ENCODE measurements at regions not wholly inside any gene's neighbourhood (a gene's known extent, or its start where the extent isn't known, plus 50 kb on each side); places are given as distances from the start of the nearest gene placed in this dataset.

DNA sequence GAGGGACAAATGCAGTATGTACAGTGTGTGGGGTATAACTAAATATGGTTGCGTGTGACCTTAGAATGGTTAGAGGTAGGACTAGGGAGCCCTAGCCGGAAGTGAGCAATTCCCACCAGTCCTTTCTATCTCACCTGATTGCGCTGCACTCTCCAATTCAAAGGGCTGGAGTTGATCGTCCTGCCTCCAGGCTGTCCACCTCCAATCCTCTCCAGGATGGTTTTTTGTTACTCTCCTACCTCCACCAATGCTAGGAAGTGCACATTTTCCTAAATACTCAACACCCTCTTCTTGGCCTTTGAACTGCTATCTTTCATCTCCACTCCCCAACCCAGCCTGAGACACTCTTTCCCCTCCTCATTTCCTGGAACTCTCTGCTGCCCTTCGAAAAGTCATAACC lies 181.7 kb upstream of the ASIC2 start:
- intact Hi-C loops (cut with micrococcal nuclease) = no loop called here
- Histone ChIP-seq H3K4me1 (ENCODE audit: insufficient read depth, low read length) (no peaks in the 10 kb centered on the region), H3K4me3 (ENCODE audit: low read length in 2 of 2) (no peak overlapping the region), H3K36me3 (ENCODE audit: insufficient read depth, low read length) (no peaks in the 10 kb centered on the region), H3K9me3 (ENCODE audit: control insufficient read depth in 1 of 2, low read length in 2 of 2) (no peaks in the 10 kb centered on the region), H3K27ac (ENCODE audit: low read depth, low read length) (no peak overlapping the region), H3K27me3 (ENCODE audit: insufficient read depth, low read length) (no peaks in the 10 kb centered on the region)
- H3K4me1 Mint-ChIP-seq = no peaks in the 10 kb centered on the region
- no peak overlapping the region for H3K27ac Mint-ChIP-seq
- H3K36me3 Mint-ChIP-seq = no peaks in the 10 kb centered on the region
- no peak overlapping the region for H3K4me3 Mint-ChIP-seq
- H3K27me3 Mint-ChIP-seq = peaks cover 2 to 8% of the 10 kb centered on the region in 2 donors
- POLR2A ChIA-PET (ENCODE audit: partially characterized antibody) = no interaction called here
- CTCF ChIA-PET (ENCODE audit: partially characterized antibody) = no interaction called here
- no peak for DNase-seq
- no peaks in the 10 kb centered on the region for H3K9me3 Mint-ChIP-seq

DNA sequence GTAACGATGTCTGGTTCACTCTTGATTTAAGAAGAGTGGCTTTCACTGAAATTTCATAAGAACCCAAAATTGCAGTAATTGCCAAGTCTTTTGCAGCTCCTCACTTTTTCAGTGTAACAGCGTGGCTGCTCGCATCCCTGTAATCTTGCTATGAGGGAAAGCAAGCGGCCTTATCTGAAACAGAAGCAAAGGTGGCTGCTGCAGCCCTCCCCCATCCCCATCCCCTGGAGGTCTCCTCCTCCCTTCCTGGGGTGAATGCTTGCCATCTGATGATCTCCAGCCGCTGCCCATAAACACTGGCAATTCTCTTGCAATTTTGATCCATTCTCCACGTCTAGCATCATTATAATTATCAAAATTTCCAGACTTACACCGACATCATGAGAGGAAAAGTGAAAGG lies 182.5 kb upstream of the ASIC2 start:
- intact Hi-C loops (cut with micrococcal nuclease) = no loop called here
- Mint-ChIP-seq H3K27ac (no peak overlapping the region), H3K4me1 (no peaks in the 10 kb centered on the region), H3K4me3 (no peak overlapping the region), H3K9me3 (no peaks in the 10 kb centered on the region), H3K36me3 (no peaks in the 10 kb centered on the region), H3K27me3 (peaks cover 2 to 8% of the 10 kb centered on the region in 2 donors)
- H3K27me3 ChIP-seq (ENCODE audit: insufficient read depth, low read length) = no peaks in the 10 kb centered on the region
- no peaks in the 10 kb centered on the region for H3K36me3 ChIP-seq (ENCODE audit: insufficient read depth, low read length)
- no peak for DNase-seq
- CTCF ChIA-PET (ENCODE audit: partially characterized antibody) = no interaction called here
- POLR2A ChIA-PET (ENCODE audit: partially characterized antibody) = no interaction called here
- H3K9me3 ChIP-seq (ENCODE audit: control insufficient read depth in 1 of 2, low read length in 2 of 2) = no peaks in the 10 kb centered on the region
- H3K4me3 ChIP-seq (ENCODE audit: low read length in 2 of 2) = no peak overlapping the region
- no peaks in the 10 kb centered on the region for H3K4me1 ChIP-seq (ENCODE audit: insufficient read depth, low read length)
- H3K27ac ChIP-seq (ENCODE audit: low read depth, low read length) = no peak overlapping the region

- H3K36me3 ChIP-seq (ENCODE audit: insufficient read depth, low read length) = no peaks in the 10 kb centered on the region
- no peak overlapping the region for H3K27ac ChIP-seq (ENCODE audit: low read depth, low read length)
- H3K4me1 Mint-ChIP-seq = no peaks in the 10 kb centered on the region
- H3K27me3 Mint-ChIP-seq = peaks cover 0 to 2% of the 10 kb centered on the region in 2 donors
- H3K9me3 ChIP-seq (ENCODE audit: control insufficient read depth in 1 of 2, low read length in 2 of 2) = no peaks in the 10 kb centered on the region
- no peaks in the 10 kb centered on the region for H3K36me3 Mint-ChIP-seq
- no peaks in the 10 kb centered on the region for H3K4me1 ChIP-seq (ENCODE audit: insufficient read depth, low read length)
- no peak for DNase-seq
- intact Hi-C loops (cut with micrococcal nuclease) = no loop called here
- ChIA-PET POLR2A (ENCODE audit: partially characterized antibody) (no interaction called here), CTCF (ENCODE audit: partially characterized antibody) (no interaction called here)
- H3K27ac Mint-ChIP-seq = no peak overlapping the region
- no peak overlapping the region for H3K4me3 ChIP-seq (ENCODE audit: low read length in 2 of 2)
- no peaks in the 10 kb centered on the region for H3K9me3 Mint-ChIP-seq
- no peaks in the 10 kb centered on the region for H3K27me3 ChIP-seq (ENCODE audit: insufficient read depth, low read length)
- H3K4me3 Mint-ChIP-seq = no peak overlapping the region
Measured at GRCh38 chr17:33481652-33482051, 188.6 kb upstream of the ASIC2 start.

- intact Hi-C loops (cut with micrococcal nuclease) = no loop called here
- ChIA-PET CTCF (ENCODE audit: partially characterized antibody) (no interaction called here), POLR2A (ENCODE audit: partially characterized antibody) (no interaction called here)
- H3K27me3 ChIP-seq (ENCODE audit: insufficient read depth, low read length) = no peaks in the 10 kb centered on the region
- no peak overlapping the region for H3K4me3 ChIP-seq (ENCODE audit: low read length in 2 of 2)
- no peak overlapping the region for H3K27ac ChIP-seq (ENCODE audit: low read depth, low read length)
- Mint-ChIP-seq H3K27ac (no peak overlapping the region), H3K4me1 (no peaks in the 10 kb centered on the region), H3K27me3 (no peaks in the 10 kb centered on the region), H3K9me3 (no peaks in the 10 kb centered on the region), H3K4me3 (no peak overlapping the region), H3K36me3 (no peaks in the 10 kb centered on the region)
- no peaks in the 10 kb centered on the region for H3K36me3 ChIP-seq (ENCODE audit: insufficient read depth, low read length)
- no peaks in the 10 kb centered on the region for H3K9me3 ChIP-seq (ENCODE audit: control insufficient read depth in 1 of 2, low read length in 2 of 2)
- no peaks in the 10 kb centered on the region for H3K4me1 ChIP-seq (ENCODE audit: insufficient read depth, low read length)
- no peak for DNase-seq
Measured at GRCh38 chr17:33482636-33483035, 189.5 kb upstream of the ASIC2 start.

- H3K27me3 ChIP-seq (ENCODE audit: insufficient read depth, low read length) = no peaks in the 10 kb centered on the region
- H3K27ac ChIP-seq (ENCODE audit: low read depth, low read length) = no peak overlapping the region
- DNase-seq = no peak
- Mint-ChIP-seq H3K4me1 (no peaks in the 10 kb centered on the region), H3K4me3 (no peak overlapping the region), H3K27ac (no peak overlapping the region), H3K36me3 (no peaks in the 10 kb centered on the region), H3K27me3 (peaks cover 0 to 3% of the 10 kb centered on the region in 2 donors), H3K9me3 (no peaks in the 10 kb centered on the region)
- H3K4me1 ChIP-seq (ENCODE audit: insufficient read depth, low read length) = no peaks in the 10 kb centered on the region
- H3K36me3 ChIP-seq (ENCODE audit: insufficient read depth, low read length) = no peaks in the 10 kb centered on the region
- no peak overlapping the region for H3K4me3 ChIP-seq (ENCODE audit: low read length in 2 of 2)
- ChIA-PET CTCF (ENCODE audit: partially characterized antibody) (no interaction called here), POLR2A (ENCODE audit: partially characterized antibody) (no interaction called here)
- intact Hi-C loops (cut with micrococcal nuclease) = no loop called here
- H3K9me3 ChIP-seq (ENCODE audit: control insufficient read depth in 1 of 2, low read length in 2 of 2) = no peaks in the 10 kb centered on the region
Measured at GRCh38 chr17:33484559-33484958, 191.5 kb upstream of the ASIC2 start.

DNA sequence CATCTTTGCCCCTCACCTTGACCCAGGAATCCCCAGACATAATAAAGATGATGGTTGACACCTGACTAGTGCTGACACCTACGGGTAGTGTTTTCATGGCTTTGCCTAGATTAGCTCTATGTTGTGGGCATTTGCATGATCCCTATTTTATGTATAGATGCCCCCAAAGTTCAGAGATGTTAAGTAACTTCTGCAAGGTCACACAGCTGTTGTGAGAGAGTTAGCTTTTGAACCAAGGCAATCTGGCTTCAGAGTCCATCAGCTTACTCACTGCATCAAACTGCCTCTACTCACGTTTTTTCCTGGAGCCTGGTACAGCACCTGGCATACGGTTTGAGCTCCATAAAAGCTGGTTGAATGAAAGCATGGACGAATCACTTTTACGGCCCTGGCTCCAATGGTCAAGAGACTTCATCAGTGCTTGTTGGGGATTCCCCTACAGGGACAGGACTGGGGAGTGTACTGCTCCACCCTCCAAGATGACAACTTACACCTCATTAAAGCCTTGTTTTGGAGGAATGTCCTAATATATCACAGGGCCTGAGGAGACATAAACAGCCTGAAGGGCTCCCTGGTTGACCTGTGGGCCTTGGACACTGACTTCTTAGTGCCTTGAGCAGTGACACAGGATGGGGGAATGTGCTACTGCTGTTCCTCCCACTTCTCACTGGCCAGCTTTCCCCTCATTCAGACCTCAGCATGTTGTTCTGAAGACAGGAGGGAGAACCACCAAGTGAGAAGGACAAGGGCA lies 193.2 kb upstream of the ASIC2 start:
- no peaks in the 10 kb centered on the region for H3K27me3 ChIP-seq (ENCODE audit: insufficient read depth, low read length)
- Mint-ChIP-seq H3K4me1 (no peaks in the 10 kb centered on the region), H3K27me3 (peaks cover 2 to 6% of the 10 kb centered on the region in 2 donors), H3K9me3 (peaks cover 0 to 2% (median 0%) of the 10 kb centered on the region in 8 donors), H3K4me3 (no peak overlapping the region), H3K27ac (peak overlapping the region in 1 of 7 donors; percentile 7), H3K36me3 (no peaks in the 10 kb centered on the region)
- DNase-seq = no peak
- intact Hi-C loops (cut with micrococcal nuclease) = no loop called here
- H3K4me1 ChIP-seq (ENCODE audit: insufficient read depth, low read length) = no peaks in the 10 kb centered on the region
- no peaks in the 10 kb centered on the region for H3K36me3 ChIP-seq (ENCODE audit: insufficient read depth, low read length)
- POLR2A ChIA-PET (ENCODE audit: partially characterized antibody) = no interaction called here
- CTCF ChIA-PET (ENCODE audit: partially characterized antibody) = no interaction called here
- H3K9me3 ChIP-seq (ENCODE audit: control insufficient read depth in 1 of 2, low read length in 2 of 2) = no peaks in the 10 kb centered on the region
- no peak overlapping the region for H3K27ac ChIP-seq (ENCODE audit: low read depth, low read length)
- no peak overlapping the region for H3K4me3 ChIP-seq (ENCODE audit: low read length in 2 of 2)

DNA sequence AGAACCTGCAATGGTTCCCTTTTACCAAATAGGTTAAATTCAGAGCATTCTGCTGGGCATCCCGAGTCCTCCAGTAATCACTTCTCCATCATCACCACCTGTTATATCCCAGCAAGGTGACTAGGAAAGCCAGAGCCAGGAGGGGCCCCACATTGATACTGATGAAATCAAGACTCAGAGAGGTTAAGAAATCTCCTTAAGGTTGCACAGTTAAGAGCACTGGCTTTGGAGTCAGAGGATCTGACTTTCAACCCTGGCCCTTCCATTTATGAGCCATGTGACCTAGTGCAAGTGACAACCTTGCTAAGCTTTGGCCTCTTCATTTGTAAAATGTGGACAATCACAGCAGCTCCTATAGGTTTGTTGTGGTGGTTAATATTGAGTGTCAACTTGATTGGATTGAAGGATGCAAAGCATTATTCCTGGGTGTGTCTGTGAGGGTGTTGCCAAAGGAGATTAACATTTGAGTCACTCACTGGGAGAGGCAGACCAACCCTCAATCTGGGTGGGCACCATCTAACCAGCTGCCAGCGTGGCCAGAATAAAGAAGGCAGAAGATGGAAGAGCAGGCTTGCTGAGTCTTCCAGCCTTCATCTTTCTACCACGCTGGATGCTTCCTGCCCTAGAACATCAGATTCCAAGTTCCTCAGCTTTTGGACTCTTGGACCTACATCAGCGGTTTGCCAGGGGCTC lies 194.2 kb upstream of the ASIC2 start:
- H3K27ac ChIP-seq (ENCODE audit: low read depth, low read length) = no peak overlapping the region
- no peaks in the 10 kb centered on the region for H3K9me3 ChIP-seq (ENCODE audit: control insufficient read depth in 1 of 2, low read length in 2 of 2)
- Mint-ChIP-seq H3K36me3 (no peaks in the 10 kb centered on the region), H3K9me3 (peaks cover 0 to 2% (median 0%) of the 10 kb centered on the region in 8 donors), H3K27me3 (peaks cover 2 to 6% of the 10 kb centered on the region in 2 donors), H3K4me1 (no peaks in the 10 kb centered on the region), H3K4me3 (no peak overlapping the region), H3K27ac (no peak overlapping the region)
- H3K27me3 ChIP-seq (ENCODE audit: insufficient read depth, low read length) = no peaks in the 10 kb centered on the region
- POLR2A ChIA-PET (ENCODE audit: partially characterized antibody) = no interaction called here
- no peak overlapping the region for H3K4me3 ChIP-seq (ENCODE audit: low read length in 2 of 2)
- intact Hi-C loops (cut with micrococcal nuclease) = no loop called here
- no peaks in the 10 kb centered on the region for H3K36me3 ChIP-seq (ENCODE audit: insufficient read depth, low read length)
- CTCF ChIA-PET (ENCODE audit: partially characterized antibody) = no interaction called here
- no peaks in the 10 kb centered on the region for H3K4me1 ChIP-seq (ENCODE audit: insufficient read depth, low read length)
- DNase-seq = no peak

Measured in CD4-positive, alpha-beta memory T cell (primary cell).